Uterus (tissue), 3 donors: ENCODE measurements at regions not wholly inside any gene's neighbourhood (a gene's known extent, or its start where the extent isn't known, plus 50 kb on each side); places are given as distances from the start of the nearest gene placed in this dataset.

Experiments used
- DNase-seq, 2 donors: peaks; one replicate each; pipeline ENCODE4 v3.0.0-alpha.2; 2019 to 2020
- H3K27ac ChIP-seq, 2 donors: fragments of 200-600 bp; sonication (generic); 1 replicate in 1 of 2; 2 replicates in 1 of 2; pipeline ENCODE4 v1.5.1; 2016 to 2018
- H3K27me3 ChIP-seq, 2 donors: fragments of 200-600 bp; sonication (generic); one replicate each; pipeline ENCODE4 v1.5.1; 2018 to 2019; ENCODE audit warnings: control low read depth in 1 of 2
- H3K36me3 ChIP-seq, 2 donors: fragments of 200-600 bp; sonication (generic); one replicate each; pipeline ENCODE4 v1.5.1; 2019; ENCODE audit warnings: control low read depth in 1 of 2
- H3K4me1 ChIP-seq, 2 donors: fragments of 200-600 bp; sonication (generic); one replicate each; pipeline ENCODE4 v1.5.1; 2018 to 2019; ENCODE audit warnings: control low read depth in 1 of 2
- H3K4me3 ChIP-seq, 2 donors: fragments of 200-600 bp; sonication (generic); 1 replicate in 1 of 2; 2 replicates in 1 of 2; pipeline ENCODE4 v1.5.1; 2018 to 2019; ENCODE audit warnings: mild to moderate bottlenecking in 1 of 2
- H3K9me3 ChIP-seq, 2 donors: fragments of 200-600 bp; sonication (generic); one replicate each; pipeline ENCODE4 v1.5.1; 2019; ENCODE audit warnings: control low read depth in 1 of 2
- CTCF ChIP-seq, 4 experiments: fragments of 200-600 bp in 2 of 4; fragments of 450-650 bp in 2 of 4; sonication (generic) in 2 of 4; IDR thresholded peaks; one replicate each; pipeline ENCODE4 v1.5.1; 2016 to 2019; ENCODE audit warnings: antibody characterized with exemption in 4 of 4, mild to moderate bottlenecking in 2 of 4, moderate library complexity in 1 of 4
- POLR2A ChIP-seq, 2 donors: fragments of 450-650 bp; IDR thresholded peaks; one replicate each; pipeline ENCODE4 v1.6.1; 2016; ENCODE audit warnings: antibody characterized with exemption in 2 of 2, mild to moderate bottlenecking in 1 of 2, moderate library complexity in 1 of 2
- intact Hi-C: fragments of 100-400 bp; cut with DNase I; formaldehyde crosslinking; loops from one replicate; pipeline ENCODE4 v1.15.1; 2023; ENCODE audit warnings: low total_unique reads
- donor health status: DM: yes; HTN: yes; CAD: no.

GRCh38 chr1:29527314-29528004 lies 291.1 kb downstream of the PTPRU start:
- Histone ChIP-seq H3K27me3 (no peaks in the 10 kb centered on the region), H3K4me3 (no peak overlapping the region), H3K4me1 (no peaks in the 10 kb centered on the region), H3K36me3 (no peaks in the 10 kb centered on the region), H3K9me3 (peaks cover 0 to 3% of the 10 kb centered on the region in 2 donors), H3K27ac (no peak overlapping the region)
- no peak for TF ChIP-seq POLR2A (IDR thresholded peaks at IDR 0.05)
- TF ChIP-seq CTCF (IDR thresholded peaks at IDR 0.05): no peak
- DNase-seq: no peak
- intact Hi-C loops: no loop called here

- no peaks in the 10 kb centered on the region for H3K36me3 ChIP-seq
- no peak for DNase-seq
- TF ChIP-seq CTCF (IDR thresholded peaks at IDR 0.05) (no peak), POLR2A (IDR thresholded peaks at IDR 0.05) (no peak)
These were observed 289.6 kb downstream of the PTPRU start for GRCh38 chr1:29525941-29526340.

DNA sequence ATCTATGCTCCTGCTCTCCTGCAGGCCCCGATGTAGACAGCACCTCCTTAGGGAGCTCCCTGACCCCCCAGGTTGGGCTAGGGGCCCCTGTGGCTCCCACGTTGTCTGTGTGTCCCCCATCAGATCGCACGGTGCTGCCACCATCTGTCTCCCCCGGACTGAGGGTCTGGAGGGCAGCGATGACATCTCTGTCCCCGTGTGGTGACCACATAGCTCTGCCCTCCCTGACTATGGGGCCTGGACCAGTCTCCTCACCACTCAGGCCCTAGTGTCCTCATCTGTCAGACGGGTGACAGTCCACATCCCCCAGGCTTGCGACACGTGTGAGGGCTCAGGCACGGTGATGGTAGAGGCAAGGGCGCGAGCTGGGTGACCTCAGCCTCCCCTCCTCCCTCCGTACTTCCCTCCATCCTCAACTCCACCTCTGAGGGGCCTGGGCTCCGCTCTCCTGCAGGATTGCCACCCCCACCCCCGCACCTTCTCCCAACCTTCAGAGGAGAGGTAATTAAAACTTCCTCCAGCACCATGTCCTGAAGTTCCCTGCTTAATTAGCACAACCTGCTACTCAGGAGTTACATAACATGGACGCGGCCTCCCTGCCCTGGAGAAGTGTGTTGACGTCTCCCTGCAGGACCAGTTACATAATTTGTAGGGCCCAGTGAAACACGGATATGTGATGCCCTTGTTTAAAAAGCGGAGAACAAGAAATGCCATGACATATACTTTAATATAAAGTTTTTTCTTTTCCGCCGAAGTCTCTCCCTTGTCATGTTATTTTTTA lies 288.2 kb downstream of the PTPRU start:
- H3K36me3 ChIP-seq: no peaks in the 10 kb centered on the region
- H3K4me1 ChIP-seq: no peaks in the 10 kb centered on the region
- intact Hi-C loops: no loop called here
- no peaks in the 10 kb centered on the region for H3K27me3 ChIP-seq
- no peak for DNase-seq
- H3K9me3 ChIP-seq: no peaks in the 10 kb centered on the region
- no peak overlapping the region for H3K4me3 ChIP-seq
- TF ChIP-seq CTCF (IDR thresholded peaks at IDR 0.05) (no peak), POLR2A (IDR thresholded peaks at IDR 0.05) (no peak)
- no peak overlapping the region for H3K27ac ChIP-seq

More at GRCh38 chr1:29525941-29526340, 289.6 kb downstream of the PTPRU start:
- intact Hi-C loops: no loop called here
- Histone ChIP-seq H3K4me3 (no peak overlapping the region), H3K9me3 (peaks cover 0 to 3% of the 10 kb centered on the region in 2 donors), H3K4me1 (no peaks in the 10 kb centered on the region), H3K27ac (no peak overlapping the region), H3K27me3 (no peaks in the 10 kb centered on the region)

- H3K27ac ChIP-seq: no peak overlapping the region
- no peaks in the 10 kb centered on the region for H3K4me1 ChIP-seq
- H3K36me3 ChIP-seq: no peaks in the 10 kb centered on the region
- no peak for TF ChIP-seq CTCF (IDR thresholded peaks at IDR 0.05)
- TF ChIP-seq POLR2A (IDR thresholded peaks at IDR 0.05): no peak
- no peak overlapping the region for H3K4me3 ChIP-seq
- DNase-seq: no peak
- intact Hi-C loops: no loop called here
- H3K9me3 ChIP-seq: no peaks in the 10 kb centered on the region
- H3K27me3 ChIP-seq: no peaks in the 10 kb centered on the region
These were observed 287.3 kb downstream of the PTPRU start for GRCh38 chr1:29523576-29523975.

GRCh38 chr1:29523136-29523535 lies 286.8 kb downstream of the PTPRU start:
- H3K9me3 ChIP-seq: no peaks in the 10 kb centered on the region
- H3K27ac ChIP-seq: no peak overlapping the region
- no peak overlapping the region for H3K4me3 ChIP-seq
- H3K4me1 ChIP-seq: no peaks in the 10 kb centered on the region
- no peaks in the 10 kb centered on the region for H3K36me3 ChIP-seq
- H3K27me3 ChIP-seq: no peaks in the 10 kb centered on the region
- intact Hi-C loops: no loop called here
- TF ChIP-seq CTCF (IDR thresholded peaks at IDR 0.05): no peak
- TF ChIP-seq POLR2A (IDR thresholded peaks at IDR 0.05): no peak
- DNase-seq: no peak
